ENCODE measurements at regions not wholly inside any gene's neighbourhood (a gene's known extent, or its start where the extent isn't known, plus 50 kb on each side); places are given as distances from the start of the nearest gene placed in this dataset.

GRCh38 chr3:96465521-96465920 lies 348.9 kb upstream of the EPHA6 start:
- TF ChIP-seq POLR2AphosphoS5 (IDR thresholded peaks at IDR 0.05) (no peak), POLR2A (IDR thresholded peaks at IDR 0.05) (no peak)
- TF ChIP-seq, protein P1, sequence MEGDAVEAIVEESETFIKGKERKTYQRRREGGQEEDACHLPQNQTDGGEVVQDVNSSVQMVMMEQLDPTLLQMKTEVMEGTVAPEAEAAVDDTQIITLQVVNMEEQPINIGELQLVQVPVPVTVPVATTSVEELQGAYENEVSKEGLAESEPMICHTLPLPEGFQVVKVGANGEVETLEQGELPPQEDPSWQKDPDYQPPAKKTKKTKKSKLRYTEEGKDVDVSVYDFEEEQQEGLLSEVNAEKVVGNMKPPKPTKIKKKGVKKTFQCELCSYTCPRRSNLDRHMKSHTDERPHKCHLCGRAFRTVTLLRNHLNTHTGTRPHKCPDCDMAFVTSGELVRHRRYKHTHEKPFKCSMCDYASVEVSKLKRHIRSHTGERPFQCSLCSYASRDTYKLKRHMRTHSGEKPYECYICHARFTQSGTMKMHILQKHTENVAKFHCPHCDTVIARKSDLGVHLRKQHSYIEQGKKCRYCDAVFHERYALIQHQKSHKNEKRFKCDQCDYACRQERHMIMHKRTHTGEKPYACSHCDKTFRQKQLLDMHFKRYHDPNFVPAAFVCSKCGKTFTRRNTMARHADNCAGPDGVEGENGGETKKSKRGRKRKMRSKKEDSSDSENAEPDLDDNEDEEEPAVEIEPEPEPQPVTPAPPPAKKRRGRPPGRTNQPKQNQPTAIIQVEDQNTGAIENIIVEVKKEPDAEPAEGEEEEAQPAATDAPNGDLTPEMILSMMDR (IDR thresholded peaks at IDR 0.05): no peak

All from gastroesophageal sphincter (tissue), 3 donors.